HG03565 (cell line): ENCODE measurements at regions not wholly inside any gene's neighbourhood (a gene's known extent, or its start where the extent isn't known, plus 50 kb on each side); places are given as distances from the start of the nearest gene placed in this dataset.
"Not testable (repeated sequence)": the region's sequence is repeated elsewhere in the genome, so short reads cannot be mapped to it uniquely, and the experiment has no call there.

Experiments
- ATAC-seq: cut with Tn5 transposase; IDR thresholded peaks from one replicate; pipeline ENCODE4 v1.9.1; 2021; ENCODE audit warnings: mild to moderate bottlenecking, moderate library complexity; ENCODE audit not compliant: unreplicated experiment

GRCh38 chr1:238485057-238485911 lies 594.6 kb upstream of the ZP4 start:
- ATAC-seq, result no peak

DNA sequence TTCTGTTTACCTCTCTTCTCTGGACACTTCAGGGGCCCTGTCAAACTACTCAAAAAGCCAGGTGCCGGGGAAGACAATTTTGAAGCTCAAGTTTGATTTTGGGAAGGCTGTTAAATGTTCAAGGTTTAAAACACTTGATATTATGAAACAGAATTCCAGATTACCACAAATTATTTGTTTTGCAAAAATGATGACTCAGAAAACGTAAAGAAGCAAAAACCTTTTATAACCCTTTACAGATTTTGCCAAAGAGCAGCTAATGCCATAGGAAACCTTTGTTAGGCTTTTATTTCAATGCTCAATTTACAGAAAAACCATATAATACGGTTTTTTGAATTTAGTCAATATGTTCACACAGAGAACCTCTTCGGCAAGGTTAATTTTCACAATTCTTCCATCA lies 593.4 kb upstream of the ZP4 start:
- ATAC-seq, result no peak

- ATAC-seq, result no peak
Observed at GRCh38 chr1:238476841-238477240, 586.1 kb upstream of the ZP4 start.

- ATAC-seq, result no peak
Observed at GRCh38 chr1:238475712-238476111, 585.0 kb upstream of the ZP4 start.

- ATAC-seq, result no peak
Observed at GRCh38 chr1:238474263-238474662, 583.5 kb upstream of the ZP4 start.

DNA sequence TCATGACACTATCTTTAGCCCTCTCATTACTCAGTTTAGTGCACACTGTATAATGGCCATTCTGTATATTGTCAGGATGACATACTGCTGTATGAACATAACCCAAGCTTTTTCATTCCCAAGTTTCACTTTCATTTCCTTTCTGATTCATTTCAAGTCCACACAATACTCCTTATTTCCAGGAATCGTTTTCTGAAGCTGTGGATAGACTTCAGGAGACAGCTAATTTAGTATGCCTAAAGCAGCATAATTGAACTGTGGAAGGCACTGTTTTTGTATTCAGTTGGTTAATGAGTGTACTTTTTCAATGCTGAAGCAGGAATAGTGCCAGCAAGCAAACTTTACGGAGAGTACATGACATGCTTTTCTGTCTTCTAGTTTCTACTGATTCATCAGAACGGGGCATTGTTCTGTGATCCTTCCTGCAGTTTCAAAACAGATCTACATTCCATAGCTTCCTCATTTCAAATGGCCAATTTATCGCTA lies 578.5 kb upstream of the ZP4 start:
- ATAC-seq, result no peak

DNA sequence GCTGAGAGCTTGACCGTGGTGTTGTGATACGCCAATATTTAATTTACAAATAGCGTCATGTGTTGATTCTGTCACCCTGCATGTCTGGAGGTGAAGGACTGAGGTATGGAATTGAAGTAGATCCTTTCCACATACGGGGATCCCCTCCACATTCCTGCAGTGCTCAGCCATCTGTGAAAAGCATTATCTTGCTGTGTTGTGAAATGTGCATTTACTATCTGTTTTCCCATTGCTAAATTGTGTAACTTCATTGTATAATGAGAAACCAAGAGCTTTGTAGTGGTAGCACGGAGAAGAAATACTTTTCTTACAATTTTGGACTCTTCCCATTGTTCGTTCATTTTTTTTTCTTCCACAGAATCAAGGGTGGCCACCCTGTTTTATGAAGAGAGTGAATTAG lies 577.3 kb upstream of the ZP4 start:
- no peak for ATAC-seq

DNA sequence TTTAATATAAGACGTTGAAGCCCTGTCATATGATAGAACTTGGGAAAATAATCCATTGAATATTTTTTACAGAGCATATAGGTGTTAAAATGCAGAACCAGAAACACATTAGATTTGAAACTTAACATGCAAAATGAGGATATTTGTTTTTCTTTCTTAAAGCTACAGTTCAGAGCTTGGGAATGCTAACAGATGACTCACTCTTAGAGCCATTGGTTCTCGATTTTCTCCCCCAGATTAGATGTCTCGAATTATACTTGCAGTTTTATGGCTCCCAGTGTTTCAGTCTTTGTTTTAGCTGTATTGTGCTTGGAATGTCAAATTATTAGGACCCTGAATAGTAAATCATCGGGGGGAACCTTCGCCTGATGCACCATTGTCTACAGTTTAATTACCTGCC lies 575.7 kb upstream of the ZP4 start:
- no peak for ATAC-seq

- no peak for ATAC-seq
Observed at GRCh38 chr1:238465449-238465848, 574.7 kb upstream of the ZP4 start.

- no peak for ATAC-seq
Observed at GRCh38 chr1:238458899-238459298, 568.2 kb upstream of the ZP4 start.

DNA sequence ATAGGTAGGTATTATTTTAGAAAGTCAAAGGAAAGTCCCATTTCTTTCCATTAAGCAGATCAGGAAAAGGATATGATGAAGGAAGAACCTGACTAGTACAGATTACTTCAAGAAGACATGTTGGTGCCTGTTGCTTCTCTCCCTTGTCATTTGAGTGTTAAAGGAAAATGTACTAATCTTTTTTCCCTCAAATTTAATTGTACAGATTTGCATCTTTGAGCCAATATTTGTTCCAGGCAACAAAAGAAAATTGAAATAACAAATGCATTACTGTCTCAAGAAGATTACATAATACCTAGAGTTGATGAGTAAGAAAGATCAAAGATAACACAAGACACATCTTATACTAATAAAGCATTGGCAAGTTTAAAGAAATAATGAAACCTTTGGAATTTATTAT lies 566.9 kb upstream of the ZP4 start:
- no peak for ATAC-seq

- ATAC-seq, result no peak
Observed at GRCh38 chr1:238451781-238452310, 561.1 kb upstream of the ZP4 start.

DNA sequence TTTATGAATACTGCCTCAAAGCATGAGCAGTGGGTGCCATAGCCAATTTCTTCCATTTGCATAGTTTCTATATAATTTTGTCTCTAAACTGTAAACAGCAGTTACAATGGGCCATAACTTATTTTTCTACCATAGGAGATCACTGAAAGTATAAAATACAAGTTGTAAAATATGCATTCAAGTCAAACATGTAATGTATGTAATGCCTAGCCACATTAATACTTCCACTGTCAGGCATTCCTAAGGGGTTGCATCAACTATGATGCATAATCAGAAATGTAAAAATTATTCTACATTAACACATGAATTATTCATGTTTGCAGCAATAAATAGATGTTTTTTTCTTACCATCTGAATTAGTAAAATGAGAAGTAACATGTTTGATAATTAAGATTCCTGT lies 560.3 kb upstream of the ZP4 start:
- no peak for ATAC-seq

- no peak for ATAC-seq
Observed at GRCh38 chr1:238443687-238444086, 553.0 kb upstream of the ZP4 start.

GRCh38 chr1:238439511-238439910 lies 548.8 kb upstream of the ZP4 start:
- ATAC-seq, result no peak

- no peak for ATAC-seq
Observed at GRCh38 chr1:238438311-238439270, 547.9 kb upstream of the ZP4 start.

- ATAC-seq, result not testable (repeated sequence)
Observed at GRCh38 chr1:238429703-238430102, 539.0 kb upstream of the ZP4 start.

DNA sequence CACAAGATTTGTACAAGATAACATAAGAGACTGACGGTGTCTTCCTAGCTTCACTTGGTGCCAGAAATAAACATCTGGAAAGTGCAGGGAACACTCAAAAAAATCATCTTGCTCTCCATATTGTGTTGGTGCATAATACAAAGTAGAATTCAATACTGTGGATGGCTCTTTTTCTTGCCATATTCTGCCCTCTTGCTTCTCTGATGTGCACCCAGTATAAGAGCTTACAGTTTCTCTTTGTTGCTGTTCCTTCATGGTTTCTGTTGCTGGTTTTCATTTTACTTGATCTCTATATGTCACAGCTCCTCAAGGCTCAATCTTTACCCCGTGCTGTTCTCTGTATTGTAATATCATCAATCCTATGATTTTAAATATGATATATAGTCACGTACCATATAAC lies 528.5 kb upstream of the ZP4 start:
- no peak for ATAC-seq

- ATAC-seq, result no peak
Observed at GRCh38 chr1:238409932-238410331, 519.2 kb upstream of the ZP4 start.

GRCh38 chr1:238409191-238409850 lies 518.6 kb upstream of the ZP4 start:
- ATAC-seq, result no peak

- ATAC-seq, result no peak
Observed at GRCh38 chr1:238408737-238409136, 518.0 kb upstream of the ZP4 start.
